T-helper 17 cell (primary cell): ENCODE measurements at regions not wholly inside any gene's neighbourhood (a gene's known extent, or its start where the extent isn't known, plus 50 kb on each side); places are given as distances from the start of the nearest gene placed in this dataset.
A peak's percentile ranks its signal among the peaks of the same experiment; 100 is the strongest.

Source experiments
- ATAC-seq: fragments of 150-1000 bp; cut with Tn5 transposase; 2 replicates; pipeline ENCODE4 v1.10.0; 2021; ENCODE audit warnings: mild to moderate bottlenecking, moderate library complexity
- DNase-seq, 3 donors: peaks; one replicate each; pipeline versions ENCODE4 v3.0.0 to v3.0.0-alpha.2; 2020 to 2021
- H3K9me3 ChIP-seq: one replicate; pipeline ENCODE4 v1.7.0; 2013; ENCODE audit warnings: low read length, mild to moderate bottlenecking; ENCODE audit not compliant: control insufficient read depth, poor library complexity, severe bottlenecking
- H3K27ac Mint-ChIP-seq: one replicate; pipeline ENCODE4 v1.8.0; 2022; ENCODE audit warnings: mild to moderate bottlenecking, moderate library complexity, mixed read lengths
- H3K27me3 Mint-ChIP-seq: one replicate; pipeline ENCODE4 v1.8.0; 2022; ENCODE audit warnings: mixed read lengths
- H3K36me3 Mint-ChIP-seq: one replicate; pipeline ENCODE4 v1.8.0; 2022; ENCODE audit warnings: low read depth, mixed read lengths
- H3K4me1 Mint-ChIP-seq: one replicate; pipeline ENCODE4 v1.8.0; 2022; ENCODE audit warnings: mild to moderate bottlenecking, mixed read lengths
- H3K4me3 Mint-ChIP-seq: one replicate; pipeline ENCODE4 v1.8.0; 2022; ENCODE audit warnings: mild to moderate bottlenecking, moderate library complexity, mixed read lengths

DNA sequence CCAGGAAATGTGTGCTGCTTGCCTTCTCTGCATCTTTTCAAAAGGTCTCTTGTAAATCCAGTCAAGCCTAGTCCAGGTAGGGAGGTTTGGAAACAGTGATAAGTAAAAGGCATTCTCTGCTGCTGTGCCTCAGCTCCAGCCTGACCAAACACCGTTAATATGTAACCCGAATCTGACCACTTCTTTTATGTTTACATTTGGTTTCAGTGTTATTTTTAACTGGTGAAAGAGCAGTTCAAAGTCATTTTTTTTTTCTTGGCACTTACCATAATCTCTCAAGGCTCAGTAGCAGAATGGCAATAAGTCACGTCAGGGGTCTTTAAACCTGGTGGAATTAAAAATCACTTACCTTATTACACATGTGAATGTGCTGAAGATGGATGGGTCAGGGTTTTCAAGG is 216.8 kb downstream of the PTEN start:
- Mint-ChIP-seq H3K4me3 (no peak overlapping the region), H3K27me3 (no peaks in the 10 kb centered on the region), H3K36me3 (no peaks in the 10 kb centered on the region), H3K27ac (no peak overlapping the region), H3K4me1 (peaks cover 10% of the 10 kb centered on the region)
- no peaks in the 10 kb centered on the region for H3K9me3 ChIP-seq
- no peak for DNase-seq
- no peak for ATAC-seq

DNA sequence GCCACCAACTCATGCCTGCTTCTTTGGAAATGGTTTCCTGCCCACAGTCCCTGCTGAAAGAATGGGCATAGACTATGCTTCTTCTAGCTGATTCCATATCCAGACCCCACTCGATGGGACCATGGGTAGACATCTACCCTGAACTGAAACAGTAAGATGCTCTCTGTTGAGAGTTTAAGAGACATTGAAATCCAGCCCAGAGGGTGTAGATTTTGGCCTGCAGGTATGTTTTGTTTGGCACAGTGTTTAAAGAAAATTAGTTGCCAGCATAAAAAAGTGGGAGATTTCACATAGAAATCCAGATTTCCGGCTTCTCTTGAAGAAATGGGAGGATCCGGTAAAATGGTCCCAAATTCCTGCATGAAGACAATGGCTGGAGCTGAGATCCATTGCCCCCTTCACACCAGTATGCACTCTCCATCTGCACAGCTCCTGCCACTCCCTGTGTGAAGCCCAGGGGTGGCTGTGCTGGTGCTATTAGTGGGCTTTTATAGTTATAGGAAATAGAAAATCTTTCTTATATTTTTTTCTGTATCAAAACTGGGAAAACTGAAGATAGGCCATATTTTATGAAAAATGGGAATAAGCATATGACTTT is 218.1 kb downstream of the PTEN start:
- Mint-ChIP-seq H3K4me1 (peaks cover 4% of the 10 kb centered on the region), H3K27ac (peak overlapping the region; percentile 56), H3K27me3 (no peaks in the 10 kb centered on the region), H3K4me3 (no peak overlapping the region), H3K36me3 (no peaks in the 10 kb centered on the region)
- no peaks in the 10 kb centered on the region for H3K9me3 ChIP-seq
- DNase-seq (no peak), ATAC-seq (no peak)

- Mint-ChIP-seq H3K27ac (peak overlapping the region; percentile 56), H3K4me3 (no peak overlapping the region), H3K4me1 (peaks cover 4% of the 10 kb centered on the region), H3K27me3 (no peaks in the 10 kb centered on the region), H3K36me3 (no peaks in the 10 kb centered on the region)
- ATAC-seq = no peak
- H3K9me3 ChIP-seq = no peaks in the 10 kb centered on the region
- DNase-seq = no peak
Measured at GRCh38 chr10:88082391-88082790, 219.0 kb downstream of the PTEN start.

- ATAC-seq (no peak), DNase-seq (no peak)
- Mint-ChIP-seq H3K4me3 (no peak overlapping the region), H3K27me3 (no peaks in the 10 kb centered on the region), H3K36me3 (no peaks in the 10 kb centered on the region), H3K27ac (no peak overlapping the region), H3K4me1 (peaks cover 4% of the 10 kb centered on the region)
- H3K9me3 ChIP-seq = no peaks in the 10 kb centered on the region
Measured at GRCh38 chr10:88082806-88083596, 219.6 kb downstream of the PTEN start.

DNA sequence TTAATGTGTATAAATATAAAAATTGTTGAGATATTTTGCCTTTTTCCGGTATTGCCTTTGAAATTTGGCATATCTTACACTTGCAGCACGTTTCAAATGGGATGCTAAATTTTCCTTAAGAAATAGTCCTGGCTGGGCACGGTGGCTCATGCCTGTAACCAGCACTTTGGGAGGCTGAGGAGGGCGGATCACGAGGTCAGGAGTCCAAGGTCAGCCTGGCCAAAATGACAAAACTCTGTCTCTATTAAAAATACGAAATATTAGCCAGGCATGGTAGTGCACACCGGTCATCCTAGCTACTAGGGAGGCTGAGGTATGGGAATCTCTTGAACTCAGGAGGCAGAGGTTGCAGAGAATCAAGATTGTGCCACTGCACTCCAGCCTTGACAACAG is 220.2 kb downstream of the PTEN start:
- H3K4me1 Mint-ChIP-seq = peaks cover 4% of the 10 kb centered on the region
- no peaks in the 10 kb centered on the region for H3K36me3 Mint-ChIP-seq
- ATAC-seq (no peak), DNase-seq (no peak)
- H3K4me3 Mint-ChIP-seq = no peak overlapping the region
- no peaks in the 10 kb centered on the region for H3K27me3 Mint-ChIP-seq
- no peaks in the 10 kb centered on the region for H3K9me3 ChIP-seq
- no peak overlapping the region for H3K27ac Mint-ChIP-seq

- Mint-ChIP-seq H3K36me3 (no peaks in the 10 kb centered on the region), H3K27ac (no peak overlapping the region), H3K4me1 (peaks cover 18% of the 10 kb centered on the region), H3K4me3 (no peak overlapping the region), H3K27me3 (no peaks in the 10 kb centered on the region)
- no peak for ATAC-seq
- no peak for DNase-seq
- H3K9me3 ChIP-seq = no peaks in the 10 kb centered on the region
Measured at GRCh38 chr10:88086187-88086960, 222.9 kb downstream of the PTEN start.

DNA sequence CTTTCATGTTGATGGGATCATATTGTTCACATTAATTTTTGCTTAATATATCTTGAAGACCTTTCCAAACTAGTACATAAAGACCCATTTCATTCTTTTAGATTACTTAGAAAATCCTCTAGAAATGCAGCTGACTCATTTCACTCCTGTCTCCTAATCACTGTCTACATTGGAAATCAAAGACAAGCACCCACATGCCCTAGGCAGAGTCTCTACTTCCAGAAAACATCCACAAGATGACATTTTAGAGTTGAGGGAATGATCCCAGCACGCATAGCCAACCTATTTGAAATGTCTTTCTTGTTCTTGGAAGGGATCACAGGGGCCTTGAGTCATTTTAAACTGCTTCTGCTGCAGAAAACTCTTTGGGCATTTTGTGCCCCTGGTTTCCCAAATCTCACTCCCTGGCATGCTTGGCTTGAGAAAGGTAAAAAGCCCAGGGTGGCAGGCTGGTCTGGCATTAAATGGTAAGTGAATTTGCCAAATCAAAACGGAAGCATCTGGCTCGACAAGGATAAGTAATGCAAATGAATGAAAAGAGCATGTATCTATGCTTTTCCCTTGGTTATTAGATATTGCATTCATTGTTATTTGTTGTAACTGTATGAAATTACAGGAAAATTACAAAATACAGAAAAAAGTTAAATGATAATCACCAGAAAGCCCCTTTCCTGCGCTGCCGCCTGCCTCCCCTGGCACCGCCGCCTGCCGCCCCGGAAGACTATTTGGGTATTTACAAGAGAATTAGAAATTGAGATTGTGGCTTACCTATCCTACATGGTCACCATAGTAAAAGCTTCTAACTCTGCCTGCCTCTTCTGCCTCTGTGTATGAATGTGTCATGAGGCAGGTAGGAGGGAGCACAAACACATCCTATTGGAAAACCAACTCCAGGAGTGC is 225.3 kb downstream of the PTEN start:
- ATAC-seq = no peak

DNA sequence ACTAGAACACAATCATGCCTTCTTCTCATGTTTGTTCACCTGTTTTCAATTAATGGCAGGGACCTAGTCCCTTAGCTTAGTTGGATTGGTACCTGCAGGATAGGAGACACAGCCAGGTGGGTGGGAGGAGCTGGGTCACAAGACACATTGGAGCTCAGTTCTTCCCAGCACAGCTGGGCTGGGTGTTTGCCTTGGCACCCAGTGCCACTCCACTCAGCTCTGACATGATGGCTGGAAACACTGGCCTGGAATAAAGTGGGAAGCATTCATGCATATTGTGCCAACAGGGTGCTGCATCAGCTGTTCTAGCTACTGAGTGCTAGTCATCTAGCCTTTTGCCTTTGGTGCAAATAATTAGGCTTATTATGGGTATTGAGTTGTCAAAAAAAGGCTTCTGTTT is 226.1 kb downstream of the PTEN start:
- Mint-ChIP-seq H3K4me1 (peaks cover 29% of the 10 kb centered on the region), H3K27ac (peak overlapping the region; percentile 1), H3K4me3 (no peak overlapping the region), H3K27me3 (no peaks in the 10 kb centered on the region), H3K36me3 (no peaks in the 10 kb centered on the region)
- DNase-seq (no peak), ATAC-seq (no peak)
- no peaks in the 10 kb centered on the region for H3K9me3 ChIP-seq

More for the DNA sequence above, 225.3 kb downstream of the PTEN start:
- Mint-ChIP-seq H3K27ac (no peak overlapping the region), H3K4me3 (no peak overlapping the region), H3K27me3 (no peaks in the 10 kb centered on the region), H3K4me1 (peaks cover 29% of the 10 kb centered on the region), H3K36me3 (no peaks in the 10 kb centered on the region)
- DNase-seq = no peak
- no peaks in the 10 kb centered on the region for H3K9me3 ChIP-seq

DNA sequence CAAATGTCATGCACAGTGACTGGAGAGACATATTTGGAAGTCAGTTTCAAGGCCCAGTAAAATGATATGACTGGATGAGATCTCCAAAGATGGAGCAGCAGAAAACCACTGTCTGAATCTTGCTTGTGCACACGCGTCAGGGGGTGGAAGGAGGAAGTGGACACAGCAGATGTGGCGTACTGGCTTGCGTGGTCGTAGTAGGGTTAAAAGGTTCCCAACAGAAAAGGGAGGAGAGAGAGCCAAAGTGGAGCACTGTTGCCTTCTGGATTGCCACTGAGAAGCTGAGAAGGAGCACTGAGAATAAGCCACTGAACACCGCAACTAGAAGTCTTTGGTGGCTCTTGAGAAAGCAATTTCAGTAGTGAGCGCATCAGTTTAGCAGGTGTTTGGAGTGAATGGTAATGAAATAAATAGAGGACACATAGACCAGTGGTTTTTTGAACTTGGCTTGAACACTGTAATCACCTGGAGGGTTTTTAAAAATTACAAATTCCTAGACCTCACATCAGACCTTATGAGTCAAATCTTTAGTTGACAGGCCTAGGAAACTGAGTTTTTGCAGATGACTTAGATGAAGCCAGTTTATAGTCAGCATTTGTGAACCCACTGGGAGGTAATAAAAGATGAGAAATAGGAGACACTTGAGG is 227.3 kb downstream of the PTEN start:
- peaks cover 29% of the 10 kb centered on the region for H3K4me1 Mint-ChIP-seq
- peak overlapping the region; percentile 56 for H3K27ac Mint-ChIP-seq
- DNase-seq (no peak), ATAC-seq (no peak)
- H3K9me3 ChIP-seq = no peaks in the 10 kb centered on the region
- H3K36me3 Mint-ChIP-seq = no peaks in the 10 kb centered on the region
- no peaks in the 10 kb centered on the region for H3K27me3 Mint-ChIP-seq
- H3K4me3 Mint-ChIP-seq = peak overlapping the region; percentile 3

DNA sequence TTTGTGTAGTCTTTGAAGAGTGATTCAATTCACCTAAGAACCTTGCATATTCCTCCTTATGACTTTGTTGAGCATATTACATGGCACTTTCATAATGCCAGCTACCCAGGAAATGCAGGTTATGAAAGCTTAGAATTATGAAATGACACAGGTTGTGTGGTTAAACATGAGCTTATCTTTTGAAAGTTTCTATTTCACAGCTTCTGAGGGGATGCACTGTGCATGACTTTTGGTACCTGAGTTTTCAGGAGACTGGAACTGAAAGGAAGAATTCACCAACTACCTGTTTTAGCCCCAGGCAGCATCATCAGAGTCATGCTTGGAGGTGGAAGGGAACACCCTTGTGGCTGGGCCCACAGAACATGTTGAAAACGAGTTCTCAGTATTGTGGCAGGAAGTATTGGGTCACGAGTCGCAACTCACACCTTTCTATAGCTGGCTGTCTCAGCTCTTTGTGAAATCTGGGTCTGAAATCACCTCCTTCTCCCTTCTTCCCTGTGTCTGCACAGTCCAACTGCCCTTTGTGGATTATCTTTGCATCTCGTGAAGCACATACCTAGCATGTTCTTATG is 228.2 kb downstream of the PTEN start:
- Mint-ChIP-seq H3K4me3 (peak overlapping the region; percentile 3), H3K4me1 (peaks cover 29% of the 10 kb centered on the region), H3K27me3 (no peaks in the 10 kb centered on the region), H3K27ac (peak overlapping the region; percentile 77), H3K36me3 (no peaks in the 10 kb centered on the region)
- ATAC-seq (peak; percentile 98), DNase-seq (peak in 2 of 3 donors; percentile 14 to 30)
- no peaks in the 10 kb centered on the region for H3K9me3 ChIP-seq

GRCh38 chr10:88092265-88092664 is 228.8 kb downstream of the PTEN start:
- H3K9me3 ChIP-seq = no peaks in the 10 kb centered on the region
- Mint-ChIP-seq H3K27me3 (no peaks in the 10 kb centered on the region), H3K4me1 (peaks cover 29% of the 10 kb centered on the region), H3K27ac (peak overlapping the region; percentile 77), H3K4me3 (no peak overlapping the region), H3K36me3 (no peaks in the 10 kb centered on the region)
- no peak for DNase-seq
- no peak for ATAC-seq

DNA sequence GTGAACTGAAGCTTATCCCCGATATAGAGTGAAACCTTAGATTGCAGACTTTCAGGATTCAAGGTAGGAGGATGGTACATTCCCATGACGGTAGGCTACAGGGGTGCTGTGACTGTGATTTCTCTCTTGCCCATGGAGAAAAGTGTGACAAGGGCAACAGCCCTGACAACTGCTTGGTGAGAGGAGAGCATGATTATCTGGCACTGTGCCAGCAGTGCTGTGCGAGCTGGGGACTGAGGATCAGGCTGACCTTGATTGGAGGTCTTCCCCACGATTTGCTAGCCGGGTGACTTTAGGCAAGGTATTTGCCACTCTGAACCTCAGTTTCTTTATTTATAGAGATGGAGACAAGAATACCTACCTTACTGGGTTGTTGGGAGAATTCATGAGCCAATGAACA is 229.5 kb downstream of the PTEN start:
- H3K27me3 Mint-ChIP-seq = no peaks in the 10 kb centered on the region
- ATAC-seq (no peak), DNase-seq (no peak)
- H3K36me3 Mint-ChIP-seq = no peaks in the 10 kb centered on the region
- no peaks in the 10 kb centered on the region for H3K9me3 ChIP-seq
- peaks cover 29% of the 10 kb centered on the region for H3K4me1 Mint-ChIP-seq
- H3K27ac Mint-ChIP-seq = peak overlapping the region; percentile 77
- H3K4me3 Mint-ChIP-seq = no peak overlapping the region
